ENCODE measurements at regions not wholly inside any gene's neighbourhood (a gene's known extent, or its start where the extent isn't known, plus 50 kb on each side); places are given as distances from the start of the nearest gene placed in this dataset.

DNA sequence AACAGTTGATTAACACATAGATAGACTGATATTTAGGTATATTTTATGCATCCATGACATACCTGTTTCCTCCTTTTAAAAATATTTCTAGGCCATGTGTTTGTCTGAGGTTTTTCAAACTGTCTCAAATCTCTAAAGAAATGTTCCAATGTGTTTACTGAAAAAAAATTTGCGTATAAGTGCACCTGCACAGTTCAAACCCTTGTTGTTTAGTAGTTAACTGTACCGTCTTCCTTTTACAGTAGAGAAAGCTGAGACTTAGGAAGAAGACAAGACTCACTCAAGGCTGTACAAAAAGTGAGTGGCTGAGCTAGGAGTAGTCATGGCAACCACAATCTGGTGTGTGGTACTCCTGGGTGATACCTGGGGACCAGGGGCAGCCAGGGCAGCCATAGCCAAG is 934.6 kb downstream of the VRK1 start:
- no peak for DNase-seq (ENCODE audit: low read depth)
- no peak overlapping the region for H3K4me3 ChIP-seq (ENCODE audit: low read depth, low read length)
- TF ChIP-seq, protein P1, sequence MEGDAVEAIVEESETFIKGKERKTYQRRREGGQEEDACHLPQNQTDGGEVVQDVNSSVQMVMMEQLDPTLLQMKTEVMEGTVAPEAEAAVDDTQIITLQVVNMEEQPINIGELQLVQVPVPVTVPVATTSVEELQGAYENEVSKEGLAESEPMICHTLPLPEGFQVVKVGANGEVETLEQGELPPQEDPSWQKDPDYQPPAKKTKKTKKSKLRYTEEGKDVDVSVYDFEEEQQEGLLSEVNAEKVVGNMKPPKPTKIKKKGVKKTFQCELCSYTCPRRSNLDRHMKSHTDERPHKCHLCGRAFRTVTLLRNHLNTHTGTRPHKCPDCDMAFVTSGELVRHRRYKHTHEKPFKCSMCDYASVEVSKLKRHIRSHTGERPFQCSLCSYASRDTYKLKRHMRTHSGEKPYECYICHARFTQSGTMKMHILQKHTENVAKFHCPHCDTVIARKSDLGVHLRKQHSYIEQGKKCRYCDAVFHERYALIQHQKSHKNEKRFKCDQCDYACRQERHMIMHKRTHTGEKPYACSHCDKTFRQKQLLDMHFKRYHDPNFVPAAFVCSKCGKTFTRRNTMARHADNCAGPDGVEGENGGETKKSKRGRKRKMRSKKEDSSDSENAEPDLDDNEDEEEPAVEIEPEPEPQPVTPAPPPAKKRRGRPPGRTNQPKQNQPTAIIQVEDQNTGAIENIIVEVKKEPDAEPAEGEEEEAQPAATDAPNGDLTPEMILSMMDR (IDR thresholded peaks at IDR 0.05; ENCODE audit: control insufficient read depth, extremely low read depth, insufficient read depth): no peak

DNA sequence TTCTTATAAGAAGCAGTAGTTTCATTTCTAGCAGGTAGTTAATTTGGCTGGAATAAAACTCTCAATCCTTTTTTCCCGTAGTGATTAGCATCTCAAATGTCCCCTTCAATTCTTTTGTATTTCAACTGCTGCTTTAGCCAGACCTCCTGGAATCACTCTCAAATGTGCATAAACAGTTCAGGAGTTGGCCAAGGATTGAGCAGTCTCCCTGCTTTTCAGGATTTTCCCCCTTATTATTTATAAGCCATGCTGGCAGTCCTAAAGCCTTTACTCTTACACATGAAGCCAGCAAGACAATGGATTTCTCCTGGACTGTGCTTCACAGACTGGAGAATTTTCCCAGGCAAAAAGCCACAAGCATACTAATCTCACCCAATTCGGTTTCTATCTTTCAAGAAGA is 950.1 kb downstream of the VRK1 start:
- no peak overlapping the region for H3K4me3 ChIP-seq (ENCODE audit: low read depth, low read length)
- TF ChIP-seq, protein P1 (IDR thresholded peaks at IDR 0.05; ENCODE audit: control insufficient read depth, extremely low read depth, insufficient read depth): no peak
- DNase-seq (ENCODE audit: low read depth): no peak

DNA sequence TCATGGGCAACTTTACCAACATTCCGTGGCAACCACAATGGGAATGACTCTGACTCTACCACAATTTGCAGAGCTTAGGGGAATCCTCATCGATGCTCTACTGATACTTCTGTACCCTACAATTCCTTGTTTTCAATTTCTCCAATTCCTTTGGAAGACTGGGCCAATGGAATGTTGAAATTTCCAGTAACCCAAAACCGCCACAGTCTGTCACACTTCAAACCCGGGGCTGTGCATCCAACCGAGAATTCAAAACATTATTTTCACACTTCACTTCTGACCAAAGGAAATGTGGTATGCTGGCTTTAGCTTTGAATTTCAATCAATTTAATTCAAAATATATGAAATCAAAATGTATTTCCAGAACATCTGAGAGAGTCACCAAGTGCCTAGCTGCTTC is 951.4 kb downstream of the VRK1 start:
- TF ChIP-seq, protein P1 (IDR thresholded peaks at IDR 0.05; ENCODE audit: control insufficient read depth, extremely low read depth, insufficient read depth): no peak
- no peak for DNase-seq (ENCODE audit: low read depth)
- H3K4me3 ChIP-seq (ENCODE audit: low read depth, low read length): no peak overlapping the region

DNA sequence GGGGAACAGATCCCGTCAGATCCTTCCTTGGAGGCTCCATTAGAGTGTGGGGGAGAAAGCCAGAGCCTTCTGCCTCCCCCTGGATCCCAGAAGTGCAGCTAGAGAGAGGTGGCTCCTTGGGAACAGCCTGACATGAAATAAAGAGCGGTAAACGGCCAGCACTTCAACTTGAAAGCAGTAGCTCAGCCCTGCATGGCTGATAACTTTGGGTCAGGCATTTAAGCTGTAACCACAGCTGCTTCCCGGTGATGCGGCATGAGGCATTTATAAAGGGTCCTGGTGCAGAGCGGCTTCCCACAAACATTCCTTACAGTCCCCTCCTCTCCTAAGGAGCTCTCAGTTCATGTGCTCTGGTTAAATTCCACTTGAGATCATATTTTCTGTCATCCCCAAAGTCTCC is 960.3 kb downstream of the VRK1 start:
- no peak overlapping the region for H3K4me3 ChIP-seq (ENCODE audit: low read depth, low read length)
- no peak for DNase-seq (ENCODE audit: low read depth)
- TF ChIP-seq, protein P1 (IDR thresholded peaks at IDR 0.05; ENCODE audit: control insufficient read depth, extremely low read depth, insufficient read depth): no peak

DNA sequence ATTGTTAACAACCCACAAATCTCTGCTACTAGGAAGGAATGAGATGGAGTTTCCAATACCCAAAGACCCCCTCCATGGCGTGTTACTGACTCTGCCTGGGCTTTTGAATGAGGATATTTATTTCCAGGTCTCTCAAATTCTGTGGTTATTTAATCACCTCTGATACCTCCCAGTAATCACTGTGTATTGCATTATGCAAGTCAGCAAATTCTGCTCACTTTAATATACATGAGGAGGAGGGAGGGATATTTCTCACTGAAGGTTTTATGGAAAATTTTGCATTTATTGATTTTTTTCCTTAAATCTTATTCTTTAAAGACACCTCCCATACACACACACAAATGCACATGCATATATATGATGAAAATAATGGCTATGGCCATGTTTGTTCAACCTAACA is 962.9 kb downstream of the VRK1 start:
- no peak for DNase-seq (ENCODE audit: low read depth)
- TF ChIP-seq, protein P1 (IDR thresholded peaks at IDR 0.05; ENCODE audit: control insufficient read depth, extremely low read depth, insufficient read depth): no peak
- H3K4me3 ChIP-seq (ENCODE audit: low read depth, low read length): no peak overlapping the region

DNA sequence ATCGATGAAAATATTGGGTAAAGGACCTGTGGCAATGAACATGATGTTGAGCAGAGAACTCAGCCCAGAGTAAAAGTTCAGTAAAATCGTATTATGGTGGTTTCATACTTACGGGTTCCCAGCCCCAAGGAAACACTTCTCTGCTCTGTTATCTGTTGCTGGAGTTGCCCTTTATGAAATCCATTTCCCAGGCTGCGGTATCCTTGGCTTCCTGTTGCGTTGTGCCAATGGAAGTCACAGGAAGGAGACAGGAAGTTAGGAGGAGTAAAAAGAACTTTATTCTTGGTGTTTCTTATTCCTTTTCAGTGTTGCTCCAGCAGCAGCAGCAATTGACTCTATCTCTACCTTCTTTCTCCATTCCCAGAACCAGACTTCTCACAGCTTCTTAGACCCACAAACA is 965.2 kb downstream of the VRK1 start:
- TF ChIP-seq, protein P1 (IDR thresholded peaks at IDR 0.05; ENCODE audit: control insufficient read depth, extremely low read depth, insufficient read depth): no peak
- H3K4me3 ChIP-seq (ENCODE audit: low read depth, low read length): no peak overlapping the region
- DNase-seq (ENCODE audit: low read depth): no peak

DNA sequence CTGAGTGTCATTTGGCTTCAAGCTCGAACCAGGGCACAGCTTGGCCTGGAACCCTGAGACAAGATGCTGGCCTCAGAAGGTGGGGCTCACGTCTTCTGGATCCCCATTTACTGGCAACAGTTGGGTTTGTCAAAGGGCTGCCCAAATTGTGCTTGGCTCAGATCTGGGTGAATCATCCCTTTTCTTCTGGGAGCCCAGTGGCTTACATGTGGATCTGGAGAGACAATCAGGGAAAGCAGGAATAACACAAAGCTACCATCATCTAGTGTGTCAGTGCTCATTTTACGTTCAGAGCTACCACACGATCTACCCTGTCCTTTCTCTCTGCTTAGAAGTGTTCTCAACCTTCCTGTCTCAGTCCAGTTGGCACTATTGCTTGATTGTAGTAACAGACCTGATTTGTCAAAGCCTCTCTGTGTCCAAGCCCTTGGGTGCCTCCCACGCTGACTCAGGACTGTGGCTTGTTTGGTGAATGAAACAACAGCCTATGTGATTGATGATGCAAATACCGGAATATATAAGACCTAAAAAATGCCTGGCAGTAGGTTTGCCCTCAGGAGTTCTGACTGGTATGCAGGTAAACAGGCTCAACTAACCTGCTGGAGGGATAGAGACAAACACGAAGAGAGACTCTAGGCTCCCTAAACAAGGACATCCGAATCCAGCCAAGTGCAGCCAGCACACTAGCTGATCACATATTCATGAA is 974.3 kb downstream of the VRK1 start:
- H3K4me3 ChIP-seq (ENCODE audit: low read depth, low read length): no peak overlapping the region
- no peak for DNase-seq (ENCODE audit: low read depth)
- TF ChIP-seq, protein P1 (IDR thresholded peaks at IDR 0.05; ENCODE audit: control insufficient read depth, extremely low read depth, insufficient read depth): no peak

Data from LNCaP clone FGC (cell line).